ENCODE measurements at regions not wholly inside any gene's neighbourhood (a gene's known extent, or its start where the extent isn't known, plus 50 kb on each side); places are given as distances from the start of the nearest gene placed in this dataset.

- DNase-seq: no peak
Measured at GRCh38 chr9:106621313-106622163, 241.4 kb upstream of the ZNF462 start.

DNA sequence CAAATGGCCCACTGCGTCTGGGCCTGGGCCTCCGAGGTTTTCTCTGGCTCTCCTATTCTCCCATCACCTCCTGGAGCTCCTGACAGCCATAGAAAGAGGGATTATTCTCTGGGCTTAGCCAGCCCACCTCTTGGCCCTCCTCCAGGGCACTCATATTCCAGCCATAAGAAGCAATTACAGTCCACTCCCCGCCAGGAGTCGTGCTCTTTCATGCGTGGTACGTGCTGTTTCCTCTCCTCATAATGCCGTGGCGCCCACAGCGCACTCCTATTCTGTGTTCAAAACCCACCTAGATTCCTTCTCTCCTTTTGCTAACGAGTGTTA is 240.8 kb upstream of the ZNF462 start:
- no peak for DNase-seq

DNA sequence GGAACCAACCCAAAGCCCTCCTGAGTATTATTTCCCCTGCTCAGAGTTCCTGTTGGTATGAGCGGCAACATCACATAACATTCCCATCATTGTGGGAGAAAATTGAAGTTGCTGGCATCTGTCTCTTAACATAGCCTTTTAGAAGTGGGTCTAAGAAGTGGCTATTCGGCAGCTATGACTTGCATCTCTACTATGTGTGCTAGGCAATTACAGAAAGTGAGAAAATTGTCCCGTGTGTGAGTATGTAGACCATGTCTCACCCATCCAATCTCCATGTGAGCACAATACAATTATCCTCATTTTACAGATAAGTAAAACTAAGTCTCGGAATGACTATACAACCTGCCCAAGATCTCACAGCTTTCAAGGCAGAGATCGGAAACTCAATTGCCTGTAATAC is 239.4 kb upstream of the ZNF462 start:
- DNase-seq: no peak

- no peak for DNase-seq
Measured at GRCh38 chr9:106625259-106625789, 237.6 kb upstream of the ZNF462 start.

GRCh38 chr9:106626936-106627335 is 236.0 kb upstream of the ZNF462 start:
- DNase-seq: no peak

- no peak for DNase-seq
Measured at GRCh38 chr9:106632621-106633020, 230.3 kb upstream of the ZNF462 start.

DNA sequence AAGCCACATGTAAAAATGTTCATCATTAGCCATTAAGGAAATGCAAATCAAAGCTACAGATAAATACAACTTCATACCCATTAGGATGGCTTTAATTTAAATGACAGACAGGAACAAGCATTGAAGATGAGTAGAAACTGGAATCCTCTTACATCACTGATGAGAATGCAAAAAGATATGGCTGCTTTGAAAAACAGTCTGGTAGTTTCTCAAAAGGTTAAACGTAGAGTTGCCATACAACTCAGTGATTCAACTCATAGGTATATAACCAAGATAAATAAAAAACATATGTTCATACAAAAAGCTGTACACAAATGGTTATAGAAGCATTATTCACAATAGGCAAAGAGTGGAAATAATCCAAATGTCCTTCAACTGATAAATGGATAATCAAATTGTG is 228.8 kb upstream of the ZNF462 start:
- no peak for DNase-seq

GRCh38 chr9:106634641-106635040 is 228.3 kb upstream of the ZNF462 start:
- no peak for DNase-seq

DNA sequence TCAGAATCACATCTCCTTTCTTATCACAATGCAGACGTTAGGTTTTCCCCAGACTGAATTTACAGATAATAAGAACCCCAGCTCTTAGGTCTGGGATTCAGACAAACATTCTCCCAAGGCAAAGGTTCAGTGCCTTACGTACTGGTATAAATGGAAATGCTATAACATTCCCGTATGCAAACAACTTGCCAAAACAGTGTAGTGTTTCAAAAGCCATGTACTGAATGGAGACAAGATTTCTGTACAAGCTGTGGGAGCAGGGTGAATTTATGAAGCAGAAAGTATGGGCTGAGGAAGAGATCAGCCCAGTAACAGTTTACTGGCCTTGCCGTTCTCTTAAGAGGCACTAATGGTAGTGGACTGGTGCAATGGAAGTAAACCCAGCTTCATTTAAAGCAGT is 225.5 kb upstream of the ZNF462 start:
- no peak for DNase-seq

GRCh38 chr9:106639873-106640568 is 222.9 kb upstream of the ZNF462 start:
- DNase-seq: no peak

GRCh38 chr9:106643211-106643930 is 219.6 kb upstream of the ZNF462 start:
- DNase-seq: no peak

GRCh38 chr9:106644661-106645060 is 218.3 kb upstream of the ZNF462 start:
- DNase-seq: no peak

GRCh38 chr9:106648799-106649198 is 214.2 kb upstream of the ZNF462 start:
- no peak for DNase-seq

DNA sequence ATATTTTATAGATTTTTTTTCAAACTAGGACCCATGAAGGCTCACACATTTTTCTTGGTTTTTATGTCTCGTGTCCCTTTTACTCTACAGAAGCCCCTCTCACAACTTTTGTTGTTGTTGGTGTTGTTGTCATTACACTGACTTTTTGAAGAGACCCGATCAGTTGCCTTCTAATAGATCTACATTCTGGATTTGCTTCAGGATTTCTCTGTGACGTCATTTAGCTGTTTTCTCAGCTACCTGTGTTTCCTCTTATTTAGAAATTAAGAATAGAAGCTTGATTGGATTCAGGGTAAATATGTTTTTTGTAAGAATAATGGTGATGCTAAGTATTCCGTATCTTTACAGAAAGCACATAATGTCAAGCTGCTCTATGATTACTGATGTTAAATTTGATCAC is 213.3 kb upstream of the ZNF462 start:
- no peak for DNase-seq

- DNase-seq: no peak
Measured at GRCh38 chr9:106653213-106653612, 209.8 kb upstream of the ZNF462 start.

- DNase-seq: no peak
Measured at GRCh38 chr9:106655966-106656365, 207.0 kb upstream of the ZNF462 start.

GRCh38 chr9:106657926-106658325 is 205.0 kb upstream of the ZNF462 start:
- no peak for DNase-seq

GRCh38 chr9:106668534-106668933 is 194.4 kb upstream of the ZNF462 start:
- DNase-seq: no peak

- DNase-seq: no peak
Measured at GRCh38 chr9:106669835-106670234, 193.1 kb upstream of the ZNF462 start.

DNA sequence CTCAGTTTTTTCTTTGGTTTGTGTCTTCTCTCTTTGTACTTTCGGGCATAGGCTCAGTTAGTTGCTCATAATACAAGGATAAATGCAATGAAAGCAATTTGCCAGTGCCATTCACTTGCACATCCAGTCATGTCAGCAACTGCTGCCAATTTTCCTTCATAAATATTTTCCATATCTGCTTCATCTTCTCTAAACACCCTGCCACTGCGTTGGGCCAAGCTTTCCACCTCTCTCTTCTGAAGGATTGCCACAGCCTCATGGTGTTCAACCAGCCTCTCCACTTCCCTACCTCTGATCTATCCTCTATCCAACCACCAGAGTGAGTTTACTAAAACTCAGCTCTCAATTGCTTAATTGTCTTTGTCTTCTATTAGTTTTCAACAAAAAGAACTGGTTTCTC is 192.5 kb upstream of the ZNF462 start:
- DNase-seq: no peak

- DNase-seq: no peak
Measured at GRCh38 chr9:106675780-106676179, 187.2 kb upstream of the ZNF462 start.

GRCh38 chr9:106677374-106677773 is 185.6 kb upstream of the ZNF462 start:
- no peak for DNase-seq

DNA sequence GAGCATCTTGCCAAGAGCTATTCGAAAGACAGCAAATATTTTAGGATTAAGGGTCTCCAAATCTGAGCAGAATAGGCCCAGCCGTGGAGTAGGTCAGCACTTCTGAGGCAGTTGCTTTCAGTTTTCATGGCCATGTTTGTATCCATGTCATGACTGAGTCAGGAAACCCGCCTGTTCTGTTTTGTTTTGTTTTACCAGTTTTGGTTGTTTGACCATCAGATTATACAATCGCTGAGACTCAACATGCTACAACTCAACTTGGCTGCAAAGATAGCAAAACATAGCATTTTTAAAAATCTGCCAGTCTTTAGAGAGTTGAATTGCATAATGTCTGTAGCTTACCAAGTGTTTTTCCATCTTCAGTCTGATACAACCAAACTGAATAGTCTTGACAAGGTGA is 185.1 kb upstream of the ZNF462 start:
- no peak for DNase-seq

DNA sequence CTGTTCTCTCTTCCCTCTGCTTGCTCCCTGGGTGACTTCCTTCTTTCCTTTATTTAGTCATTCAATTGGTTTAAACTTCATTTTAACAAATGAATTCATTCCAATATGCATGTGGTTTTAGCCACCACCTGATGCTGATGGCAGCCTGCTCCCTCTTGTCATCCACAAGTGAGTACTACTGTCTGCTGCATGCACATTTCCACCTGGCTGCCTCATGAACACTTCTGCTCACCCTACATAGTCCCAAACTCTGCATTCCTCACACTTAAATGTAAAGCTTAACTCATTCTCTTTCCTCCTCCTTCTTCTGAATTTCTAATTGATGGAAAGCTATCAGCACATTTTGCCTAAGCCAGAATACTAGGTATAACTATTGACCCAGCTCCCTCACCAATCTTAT is 184.7 kb upstream of the ZNF462 start:
- no peak for DNase-seq
